NCI-H2227 (cell line): ENCODE measurements at regions not wholly inside any gene's neighbourhood (a gene's known extent, or its start where the extent isn't known, plus 50 kb on each side); places are given as distances from the start of the nearest gene placed in this dataset.
"Not testable (repeated sequence)": the region's sequence is repeated elsewhere in the genome, so short reads cannot be mapped to it uniquely, and the experiment has no call there.

ENCODE experiments used
- DNase-seq: peaks from one replicate; lab custom pipeline; 2025; ENCODE audit not compliant: unreplicated experiment; lab: John Stamatoyannopoulos, UW

- DNase-seq: no peak
Observed at GRCh38 chr2:75432761-75433361, 127.9 kb downstream of the EVA1A start.

GRCh38 chr2:75431763-75432162 lies 129.0 kb downstream of the EVA1A start:
- DNase-seq: no peak

GRCh38 chr2:75431276-75431675 lies 129.5 kb downstream of the EVA1A start:
- DNase-seq: no peak

GRCh38 chr2:75430449-75430848 lies 130.3 kb downstream of the EVA1A start:
- not testable (repeated sequence) for DNase-seq

GRCh38 chr2:75428646-75429443 lies 131.9 kb downstream of the EVA1A start:
- DNase-seq: no peak

- no peak for DNase-seq
Observed at GRCh38 chr2:75428060-75428459, 132.7 kb downstream of the EVA1A start.

- no peak for DNase-seq
Observed at GRCh38 chr2:75424936-75425619, 135.7 kb downstream of the EVA1A start.

- DNase-seq: no peak
Observed at GRCh38 chr2:75421986-75422385, 138.8 kb downstream of the EVA1A start.

- DNase-seq: no peak
Observed at GRCh38 chr2:75416420-75417342, 144.1 kb downstream of the EVA1A start.

GRCh38 chr2:75415731-75416130 lies 145.0 kb downstream of the EVA1A start:
- no peak for DNase-seq

- DNase-seq: no peak
Observed at GRCh38 chr2:75415111-75415626, 145.6 kb downstream of the EVA1A start.

GRCh38 chr2:75411574-75411973 lies 149.2 kb downstream of the EVA1A start:
- no peak for DNase-seq

- DNase-seq: no peak
Observed at GRCh38 chr2:75410702-75411101, 150.0 kb downstream of the EVA1A start.

GRCh38 chr2:75408771-75409170 lies 152.0 kb downstream of the EVA1A start:
- DNase-seq: no peak

- no peak for DNase-seq
Observed at GRCh38 chr2:75407038-75407530, 153.7 kb downstream of the EVA1A start.

GRCh38 chr2:75406131-75406581 lies 154.6 kb downstream of the EVA1A start:
- DNase-seq: no peak

- no peak for DNase-seq
Observed at GRCh38 chr2:75405000-75405399, 155.7 kb downstream of the EVA1A start.

GRCh38 chr2:75403991-75404428 lies 156.7 kb downstream of the EVA1A start:
- DNase-seq: peak; percentile 65

- DNase-seq: no peak
Observed at GRCh38 chr2:75396314-75396713, 164.4 kb downstream of the EVA1A start.

- not testable (repeated sequence) for DNase-seq
Observed at GRCh38 chr2:75394764-75395163, 166.0 kb downstream of the EVA1A start.
